Vagina (tissue), 2 donors: ENCODE measurements at regions not wholly inside any gene's neighbourhood (a gene's known extent, or its start where the extent isn't known, plus 50 kb on each side); places are given as distances from the start of the nearest gene placed in this dataset.
"Not testable (repeated sequence)": the region's sequence is repeated elsewhere in the genome, so short reads cannot be mapped to it uniquely, and the experiment has no call there.

Experiments
- DNase-seq, 2 donors: peaks; one replicate each; pipeline ENCODE4 v3.0.0-alpha.2; 2017; ENCODE audit errors: extremely low spot score in 2 of 2
- H3K27ac ChIP-seq: fragments of 200-600 bp; sonication (generic); one replicate; pipeline ENCODE4 v1.5.1; 2019
- H3K27me3 ChIP-seq: fragments of 200-600 bp; sonication (generic); one replicate; pipeline ENCODE4 v1.5.1; 2019
- H3K36me3 ChIP-seq, 2 donors: fragments of 200-600 bp; sonication (generic); one replicate each; pipeline ENCODE4 v1.5.1; 2017 to 2019
- H3K4me1 ChIP-seq: fragments of 200-600 bp; sonication (generic); one replicate; pipeline ENCODE4 v1.5.1; 2019
- H3K4me3 ChIP-seq, 2 donors: fragments of 200-600 bp; sonication (generic); 1 replicate in 1 of 2; 2 replicates in 1 of 2; pipeline ENCODE4 v1.5.1; 2016 to 2019
- H3K9me3 ChIP-seq: fragments of 200-600 bp; sonication (generic); one replicate; pipeline ENCODE4 v1.5.1; 2019
- POLR2A ChIP-seq, 2 donors: fragments of 450-650 bp; IDR thresholded peaks; one replicate each; pipeline ENCODE4 v1.6.1; 2017; ENCODE audit warnings: antibody characterized with exemption in 2 of 2, mild to moderate bottlenecking in 2 of 2, moderate library complexity in 2 of 2
- POLR2AphosphoS5 ChIP-seq, 2 donors: sonication (generic); formaldehyde crosslinking; IDR thresholded peaks; one replicate each; pipeline ENCODE4 v1.9.0; 2017; ENCODE audit warnings: antibody characterized with exemption in 2 of 2, mild to moderate bottlenecking in 2 of 2, low read depth in 1 of 2; ENCODE audit not compliant: insufficient read depth in 1 of 2
- intact Hi-C: fragments of 100-400 bp; cut with DNase I; formaldehyde crosslinking; loops from one replicate; pipeline ENCODE4 v1.15.1; 2023
- TF ChIP-seq, protein P1 (sequence below), 3 experiments: fragments of 450-650 bp in 2 of 3; fragments of 200-600 bp in 1 of 3; sonication (generic) in 1 of 3; IDR thresholded peaks; one replicate each; pipeline ENCODE4 v1.5.1; 2017 to 2019; ENCODE audit warnings: antibody characterized with exemption in 3 of 3, mild to moderate bottlenecking in 2 of 3, moderate library complexity in 2 of 3

- Histone ChIP-seq H3K4me3 (no peak overlapping the region), H3K36me3 (no peaks in the 10 kb centered on the region), H3K27me3 (no peaks in the 10 kb centered on the region), H3K4me1 (peaks cover 20% of the 10 kb centered on the region), H3K27ac (no peak overlapping the region), H3K9me3 (no peaks in the 10 kb centered on the region)
- no peak for DNase-seq
- intact Hi-C loops, result no loop called here
- TF ChIP-seq, protein P1, sequence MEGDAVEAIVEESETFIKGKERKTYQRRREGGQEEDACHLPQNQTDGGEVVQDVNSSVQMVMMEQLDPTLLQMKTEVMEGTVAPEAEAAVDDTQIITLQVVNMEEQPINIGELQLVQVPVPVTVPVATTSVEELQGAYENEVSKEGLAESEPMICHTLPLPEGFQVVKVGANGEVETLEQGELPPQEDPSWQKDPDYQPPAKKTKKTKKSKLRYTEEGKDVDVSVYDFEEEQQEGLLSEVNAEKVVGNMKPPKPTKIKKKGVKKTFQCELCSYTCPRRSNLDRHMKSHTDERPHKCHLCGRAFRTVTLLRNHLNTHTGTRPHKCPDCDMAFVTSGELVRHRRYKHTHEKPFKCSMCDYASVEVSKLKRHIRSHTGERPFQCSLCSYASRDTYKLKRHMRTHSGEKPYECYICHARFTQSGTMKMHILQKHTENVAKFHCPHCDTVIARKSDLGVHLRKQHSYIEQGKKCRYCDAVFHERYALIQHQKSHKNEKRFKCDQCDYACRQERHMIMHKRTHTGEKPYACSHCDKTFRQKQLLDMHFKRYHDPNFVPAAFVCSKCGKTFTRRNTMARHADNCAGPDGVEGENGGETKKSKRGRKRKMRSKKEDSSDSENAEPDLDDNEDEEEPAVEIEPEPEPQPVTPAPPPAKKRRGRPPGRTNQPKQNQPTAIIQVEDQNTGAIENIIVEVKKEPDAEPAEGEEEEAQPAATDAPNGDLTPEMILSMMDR (IDR thresholded peaks at IDR 0.05), result no peak
- TF ChIP-seq POLR2A (IDR thresholded peaks at IDR 0.05) (no peak), POLR2AphosphoS5 (IDR thresholded peaks at IDR 0.05; ENCODE audit: insufficient read depth in 1 of 2, low read depth in 1 of 2) (no peak)
Observed at GRCh38 chr2:145749556-145749955, 1229.6 kb upstream of the ZEB2 start.

DNA sequence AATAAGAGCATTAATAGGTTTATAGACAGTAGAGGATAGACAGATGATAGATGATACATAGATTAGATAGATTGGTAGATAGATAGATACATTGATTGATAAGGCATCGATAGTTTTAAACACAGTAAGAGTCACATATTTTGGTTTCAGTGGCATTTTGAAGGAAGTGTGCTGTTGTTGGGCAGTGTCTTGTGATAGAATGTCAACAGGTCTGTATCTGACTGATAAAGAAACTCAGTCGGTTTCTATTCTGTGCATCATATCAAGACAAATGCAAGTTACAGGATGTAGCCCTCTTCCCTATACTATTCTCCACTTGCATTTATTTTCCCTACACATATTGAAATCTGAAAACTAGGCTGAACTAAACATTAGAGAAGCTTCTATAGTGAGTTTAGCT, 1229.0 kb upstream of the ZEB2 start:
- Histone ChIP-seq H3K36me3 (no peaks in the 10 kb centered on the region), H3K4me1 (peaks cover 20% of the 10 kb centered on the region), H3K9me3 (no peaks in the 10 kb centered on the region), H3K27me3 (no peaks in the 10 kb centered on the region), H3K4me3 (no peak overlapping the region), H3K27ac (no peak overlapping the region)
- TF ChIP-seq, protein P1 (IDR thresholded peaks at IDR 0.05), result no peak
- TF ChIP-seq POLR2AphosphoS5 (IDR thresholded peaks at IDR 0.05; ENCODE audit: insufficient read depth in 1 of 2, low read depth in 1 of 2) (no peak), POLR2A (IDR thresholded peaks at IDR 0.05) (no peak)
- DNase-seq, result no peak
- intact Hi-C loops, result no loop called here

DNA sequence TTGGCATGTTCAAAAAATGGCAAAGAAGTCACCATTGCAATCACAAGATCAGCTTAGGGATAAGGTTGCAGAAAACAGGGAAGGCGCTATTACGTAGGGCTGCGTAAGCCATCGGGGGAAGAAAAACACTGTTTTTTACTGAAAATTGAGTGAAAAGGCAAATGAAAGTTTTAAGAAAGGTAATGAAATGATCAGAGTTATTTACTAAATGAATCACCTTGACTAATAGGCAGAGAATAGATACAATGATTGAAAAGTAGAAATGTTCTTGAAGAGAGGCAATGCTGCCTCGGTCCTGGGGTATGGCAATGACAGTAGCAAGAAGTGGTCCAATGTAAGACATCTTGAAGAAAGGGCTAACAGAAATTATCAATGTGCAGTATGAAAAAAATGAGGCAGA, 1227.8 kb upstream of the ZEB2 start:
- intact Hi-C loops, result no loop called here
- Histone ChIP-seq H3K27me3 (no peaks in the 10 kb centered on the region), H3K36me3 (no peaks in the 10 kb centered on the region), H3K4me3 (no peak overlapping the region), H3K27ac (no peak overlapping the region), H3K9me3 (no peaks in the 10 kb centered on the region), H3K4me1 (peaks cover 17% of the 10 kb centered on the region)
- TF ChIP-seq POLR2A (IDR thresholded peaks at IDR 0.05), result no peak
- DNase-seq, result no peak

DNA sequence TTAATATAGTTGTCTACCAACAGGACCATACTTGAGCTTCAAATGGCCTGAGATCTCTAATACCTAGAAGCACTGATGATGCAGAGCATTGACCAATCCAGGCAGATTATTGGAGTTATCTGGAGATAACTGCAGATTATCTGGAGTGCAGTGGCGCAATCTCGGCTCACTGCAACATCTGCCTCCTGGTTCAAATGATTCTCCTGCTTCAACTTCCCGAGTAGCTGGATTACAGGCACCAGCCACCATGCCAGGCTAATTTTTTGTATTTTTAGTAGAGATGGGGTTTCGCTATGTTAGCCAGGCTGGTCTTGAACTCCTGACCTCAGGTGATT, 1225.4 kb upstream of the ZEB2 start:
- H3K36me3 ChIP-seq, H3K9me3 ChIP-seq, H3K4me1 ChIP-seq, intact Hi-C loops, H3K4me3 ChIP-seq, DNase-seq, H3K27me3 ChIP-seq, H3K27ac ChIP-seq: not testable (repeated sequence)

DNA sequence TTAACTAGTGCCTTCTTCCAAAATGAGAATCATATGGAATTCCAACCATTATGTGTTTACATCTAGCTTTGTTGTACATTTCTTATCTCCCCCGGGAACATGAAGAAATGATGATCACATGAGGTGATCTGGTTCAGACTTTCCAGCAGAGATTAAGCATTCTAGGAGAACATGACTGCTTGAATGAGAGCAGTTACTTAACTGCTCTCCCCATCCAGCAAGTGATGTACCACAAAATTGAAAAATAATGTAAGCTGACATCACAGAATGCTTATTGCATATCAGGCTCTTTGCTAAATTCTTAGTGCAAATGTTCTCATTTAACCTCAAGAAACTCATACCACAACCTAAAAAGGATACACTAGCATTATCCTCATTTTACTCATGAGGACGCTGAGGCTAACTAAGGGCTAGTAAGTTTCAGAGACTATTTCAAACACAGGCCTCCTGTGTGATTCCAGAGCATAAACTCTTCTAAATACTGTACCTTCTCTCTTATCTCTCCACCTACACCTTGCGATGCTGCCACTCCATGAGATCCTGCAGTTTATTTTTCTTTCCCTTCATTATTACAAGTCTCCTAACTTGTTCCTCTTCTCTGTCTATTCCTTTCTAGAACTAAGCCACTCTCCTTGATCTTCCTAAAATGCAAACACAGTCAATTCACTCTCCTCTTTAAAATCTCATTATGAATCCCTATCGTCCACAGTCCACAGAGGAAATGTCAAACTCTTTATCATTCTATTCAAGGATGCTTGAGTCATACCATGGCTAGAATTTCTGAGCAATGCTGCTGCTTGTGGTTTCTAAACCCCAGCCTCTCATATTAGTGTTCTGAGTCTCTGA, 1224.8 kb upstream of the ZEB2 start:
- Histone ChIP-seq H3K4me3 (no peak overlapping the region), H3K27ac (no peak overlapping the region), H3K27me3 (no peaks in the 10 kb centered on the region), H3K36me3 (no peaks in the 10 kb centered on the region), H3K4me1 (no peaks in the 10 kb centered on the region), H3K9me3 (no peaks in the 10 kb centered on the region)
- intact Hi-C loops, result no loop called here
- TF ChIP-seq POLR2A (IDR thresholded peaks at IDR 0.05) (no peak), POLR2AphosphoS5 (IDR thresholded peaks at IDR 0.05; ENCODE audit: insufficient read depth in 1 of 2, low read depth in 1 of 2) (no peak)
- TF ChIP-seq, protein P1 (IDR thresholded peaks at IDR 0.05), result no peak
- DNase-seq, result no peak

- no peaks in the 10 kb centered on the region for H3K9me3 ChIP-seq
- H3K27me3 ChIP-seq, result no peaks in the 10 kb centered on the region
- H3K27ac ChIP-seq, result no peak overlapping the region
- H3K36me3 ChIP-seq, result no peaks in the 10 kb centered on the region
- intact Hi-C loops, result no loop called here
- no peaks in the 10 kb centered on the region for H3K4me1 ChIP-seq
- no peak overlapping the region for H3K4me3 ChIP-seq
- DNase-seq, result no peak
- TF ChIP-seq, protein P1 (IDR thresholded peaks at IDR 0.05), result no peak
- no peak for TF ChIP-seq POLR2AphosphoS5 (IDR thresholded peaks at IDR 0.05; ENCODE audit: insufficient read depth in 1 of 2, low read depth in 1 of 2)
- TF ChIP-seq POLR2A (IDR thresholded peaks at IDR 0.05), result no peak
Observed at GRCh38 chr2:145743011-145743410, 1223.1 kb upstream of the ZEB2 start.
